ENCODE measurements at regions not wholly inside any gene's neighbourhood (a gene's known extent, or its start where the extent isn't known, plus 50 kb on each side); places are given as distances from the start of the nearest gene placed in this dataset.

DNA sequence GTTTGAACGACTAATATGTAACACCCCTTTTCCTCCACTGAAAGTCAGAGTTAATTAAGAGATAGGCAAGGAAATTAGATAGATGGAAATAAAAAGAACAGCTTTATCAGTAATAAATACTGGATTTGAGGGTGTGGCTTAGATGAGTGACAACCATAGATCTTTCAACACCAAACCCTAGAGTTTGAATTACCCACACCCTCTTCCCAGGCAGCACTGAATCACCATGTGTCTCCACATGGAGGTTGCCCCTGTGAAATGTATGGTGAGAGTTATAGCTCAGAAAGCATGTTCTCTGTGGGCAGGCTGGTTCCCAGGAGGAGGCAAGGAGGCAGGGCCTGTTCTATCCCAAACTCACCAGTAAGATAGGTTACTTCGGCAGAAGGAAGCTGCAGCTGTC lies 69.7 kb downstream of the TMEM174 start:
- TF ChIP-seq, protein P1, sequence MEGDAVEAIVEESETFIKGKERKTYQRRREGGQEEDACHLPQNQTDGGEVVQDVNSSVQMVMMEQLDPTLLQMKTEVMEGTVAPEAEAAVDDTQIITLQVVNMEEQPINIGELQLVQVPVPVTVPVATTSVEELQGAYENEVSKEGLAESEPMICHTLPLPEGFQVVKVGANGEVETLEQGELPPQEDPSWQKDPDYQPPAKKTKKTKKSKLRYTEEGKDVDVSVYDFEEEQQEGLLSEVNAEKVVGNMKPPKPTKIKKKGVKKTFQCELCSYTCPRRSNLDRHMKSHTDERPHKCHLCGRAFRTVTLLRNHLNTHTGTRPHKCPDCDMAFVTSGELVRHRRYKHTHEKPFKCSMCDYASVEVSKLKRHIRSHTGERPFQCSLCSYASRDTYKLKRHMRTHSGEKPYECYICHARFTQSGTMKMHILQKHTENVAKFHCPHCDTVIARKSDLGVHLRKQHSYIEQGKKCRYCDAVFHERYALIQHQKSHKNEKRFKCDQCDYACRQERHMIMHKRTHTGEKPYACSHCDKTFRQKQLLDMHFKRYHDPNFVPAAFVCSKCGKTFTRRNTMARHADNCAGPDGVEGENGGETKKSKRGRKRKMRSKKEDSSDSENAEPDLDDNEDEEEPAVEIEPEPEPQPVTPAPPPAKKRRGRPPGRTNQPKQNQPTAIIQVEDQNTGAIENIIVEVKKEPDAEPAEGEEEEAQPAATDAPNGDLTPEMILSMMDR (IDR thresholded peaks at IDR 0.05 in 4 of 5, conservative IDR thresholded peaks at IDR 0.05 in 1 of 5), result no peak
- no peak for TF ChIP-seq POLR2A (IDR thresholded peaks at IDR 0.05)

Measured in gastrocnemius medialis (tissue), 4 donors.